Smooth muscle cell (in vitro differentiated cells): ENCODE measurements at regions not wholly inside any gene's neighbourhood (a gene's known extent, or its start where the extent isn't known, plus 50 kb on each side); places are given as distances from the start of the nearest gene placed in this dataset.

Source experiments
- DNase-seq: peaks from one replicate; lab custom pipeline; 2025; ENCODE audit not compliant: unreplicated experiment; lab: John Stamatoyannopoulos, UW
- H2AFZ ChIP-seq: fragments of 200-600 bp; sonication (generic); 2 replicates; pipeline ENCODE4 v1.6.0; 2016; ENCODE audit warnings: antibody characterized with exemption, low read depth, mild to moderate bottlenecking
- H3F3A ChIP-seq: fragments of 200-600 bp; sonication (generic); 2 replicates; pipeline ENCODE4 v1.6.0; 2017; ENCODE audit warnings: antibody characterized with exemption, low read depth
- H3K27ac ChIP-seq: fragments of 200-600 bp; sonication (generic); 2 replicates; pipeline ENCODE4 v1.5.1; 2016; ENCODE audit warnings: low read depth, mild to moderate bottlenecking
- H3K27me3 ChIP-seq: fragments of 200-600 bp; sonication (generic); 2 replicates; pipeline ENCODE4 v1.6.1; 2016; ENCODE audit warnings: low read depth, mild to moderate bottlenecking
- H3K36me3 ChIP-seq: fragments of 200-600 bp; sonication (generic); 2 replicates; pipeline ENCODE4 v1.5.1; 2016; ENCODE audit warnings: low read depth
- H3K4me1 ChIP-seq: fragments of 200-600 bp; sonication (generic); 2 replicates; pipeline ENCODE4 v1.5.1; 2016; ENCODE audit warnings: low read depth
- H3K4me2 ChIP-seq: fragments of 200-600 bp; sonication (generic); 2 replicates; pipeline ENCODE4 v1.6.0; 2016; ENCODE audit warnings: mild to moderate bottlenecking
- H3K4me3 ChIP-seq: fragments of 200-600 bp; sonication (generic); 2 replicates; pipeline ENCODE4 v1.5.1; 2016; ENCODE audit warnings: mild to moderate bottlenecking
- H3K79me2 ChIP-seq: fragments of 200-600 bp; sonication (generic); 2 replicates; pipeline ENCODE4 v1.6.0; 2016; ENCODE audit warnings: low read depth, mild to moderate bottlenecking
- H3K9ac ChIP-seq: fragments of 200-600 bp; sonication (generic); 2 replicates; pipeline ENCODE4 v1.6.0; 2016; ENCODE audit warnings: low read depth
- H3K9me3 ChIP-seq: fragments of 200-600 bp; sonication (generic); replicated peaks from 2 replicates; pipeline ENCODE4 v1.5.1; 2016; ENCODE audit warnings: low read depth
- H4K20me1 ChIP-seq: fragments of 200-600 bp; sonication (generic); 2 replicates; pipeline ENCODE4 v1.6.0; 2016; ENCODE audit warnings: low read depth
- CTCF ChIP-seq: fragments of 200-600 bp; sonication (generic); IDR thresholded peaks from 2 replicates; pipeline ENCODE4 v1.5.1; 2017; ENCODE audit warnings: borderline replicate concordance, mild to moderate bottlenecking, antibody characterized with exemption; ENCODE audit not compliant: insufficient read depth, poor library complexity, severe bottlenecking
- WGBS: methylation state at CpG from one replicate; pipeline ENCODE4 v1.1.7; 2016; ENCODE audit warnings: low lambda C conversion rate; 5-methylcytosine and 5-hydroxymethylcytosine counted together

- Histone ChIP-seq H3K4me1 (no peaks in the 10 kb centered on the region), H3F3A (no peaks in the 10 kb centered on the region), H3K36me3 (no peaks in the 10 kb centered on the region), H3K27ac (no peak overlapping the region), H3K9ac (no peak overlapping the region), H3K4me2 (no peak overlapping the region), H2AFZ (no peak overlapping the region), H3K9me3 (no peaks in the 10 kb centered on the region), H3K79me2 (no peaks in the 10 kb centered on the region), H3K27me3 (no peaks in the 10 kb centered on the region), H4K20me1 (no peaks in the 10 kb centered on the region), H3K4me3 (no peak overlapping the region)
- TF ChIP-seq CTCF: no peak
- 90% methylated on average over 3 of the region's 3 CpGs for WGBS
- DNase-seq: no peak
Observed at GRCh38 chr18:40692871-40693270, 1262.2 kb upstream of the PIK3C3 start.

- TF ChIP-seq CTCF: no peak
- Histone ChIP-seq H3K4me3 (no peak overlapping the region), H3K27ac (no peak overlapping the region), H2AFZ (no peak overlapping the region), H4K20me1 (no peaks in the 10 kb centered on the region), H3K36me3 (no peaks in the 10 kb centered on the region), H3K9me3 (no peaks in the 10 kb centered on the region), H3K79me2 (no peaks in the 10 kb centered on the region), H3K9ac (no peak overlapping the region), H3K27me3 (no peaks in the 10 kb centered on the region), H3K4me1 (no peaks in the 10 kb centered on the region), H3F3A (no peaks in the 10 kb centered on the region), H3K4me2 (no peak overlapping the region)
- 86% methylated on average over 2 of the region's 2 CpGs for WGBS
- DNase-seq: no peak
Observed at GRCh38 chr18:40690062-40690461, 1265.0 kb upstream of the PIK3C3 start.

- H4K20me1 ChIP-seq: no peaks in the 10 kb centered on the region
- no peak overlapping the region for H2AFZ ChIP-seq
- no peaks in the 10 kb centered on the region for H3K27me3 ChIP-seq
- no peaks in the 10 kb centered on the region for H3K9me3 ChIP-seq
- H3K9ac ChIP-seq: no peak overlapping the region
- H3K36me3 ChIP-seq: no peaks in the 10 kb centered on the region
- TF ChIP-seq CTCF: no peak
- WGBS: 73% methylated on average over 2 of the region's 2 CpGs
- H3K4me2 ChIP-seq: no peak overlapping the region
- no peak overlapping the region for H3K4me3 ChIP-seq
- no peak for DNase-seq
- no peaks in the 10 kb centered on the region for H3F3A ChIP-seq
- no peak overlapping the region for H3K27ac ChIP-seq
- no peaks in the 10 kb centered on the region for H3K79me2 ChIP-seq
- no peaks in the 10 kb centered on the region for H3K4me1 ChIP-seq
Observed at GRCh38 chr18:40687399-40687798, 1267.6 kb upstream of the PIK3C3 start.

GRCh38 chr18:40686836-40687235 lies 1268.2 kb upstream of the PIK3C3 start:
- H4K20me1 ChIP-seq: no peaks in the 10 kb centered on the region
- DNase-seq: no peak
- no peaks in the 10 kb centered on the region for H3F3A ChIP-seq
- no peaks in the 10 kb centered on the region for H3K79me2 ChIP-seq
- no peaks in the 10 kb centered on the region for H3K27me3 ChIP-seq
- no peak overlapping the region for H3K4me2 ChIP-seq
- no peak overlapping the region for H3K4me3 ChIP-seq
- no peak for TF ChIP-seq CTCF
- no peak overlapping the region for H2AFZ ChIP-seq
- 74% methylated on average over 3 of the region's 3 CpGs for WGBS
- no peaks in the 10 kb centered on the region for H3K36me3 ChIP-seq
- no peak overlapping the region for H3K27ac ChIP-seq
- no peak overlapping the region for H3K9ac ChIP-seq
- H3K4me1 ChIP-seq: no peaks in the 10 kb centered on the region
- H3K9me3 ChIP-seq: no peaks in the 10 kb centered on the region
